ENCODE measurements at regions not wholly inside any gene's neighbourhood (a gene's known extent, or its start where the extent isn't known, plus 50 kb on each side); places are given as distances from the start of the nearest gene placed in this dataset.

GRCh38 chr4:178976861-178977260, 1534.6 kb upstream of the AGA start:
- TF ChIP-seq CTCF (IDR thresholded peaks at IDR 0.05; ENCODE audit: insufficient read depth, low read length) = no peak
- no peak overlapping the region for H3K4me3 ChIP-seq (ENCODE audit: low read depth, low read length)
- no peak for DNase-seq (ENCODE audit: low read depth)

GRCh38 chr4:178993306-178993705, 1551.1 kb upstream of the AGA start:
- H3K4me3 ChIP-seq (ENCODE audit: low read depth, low read length) = no peak overlapping the region
- no peak for DNase-seq (ENCODE audit: low read depth)
- TF ChIP-seq CTCF (IDR thresholded peaks at IDR 0.05; ENCODE audit: insufficient read depth, low read length) = no peak

GRCh38 chr4:179001918-179002317, 1559.7 kb upstream of the AGA start:
- DNase-seq (ENCODE audit: low read depth) = no peak
- no peak for TF ChIP-seq CTCF (IDR thresholded peaks at IDR 0.05; ENCODE audit: insufficient read depth, low read length)
- no peak overlapping the region for H3K4me3 ChIP-seq (ENCODE audit: low read depth, low read length)

- H3K4me3 ChIP-seq (ENCODE audit: low read depth, low read length) = no peak overlapping the region
- DNase-seq (ENCODE audit: low read depth) = no peak
- TF ChIP-seq CTCF (IDR thresholded peaks at IDR 0.05; ENCODE audit: insufficient read depth, low read length) = no peak
Measured at GRCh38 chr4:179007755-179008154, 1565.5 kb upstream of the AGA start.

GRCh38 chr4:179017581-179017980, 1575.3 kb upstream of the AGA start:
- no peak for DNase-seq (ENCODE audit: low read depth)
- H3K4me3 ChIP-seq (ENCODE audit: low read depth, low read length) = no peak overlapping the region
- no peak for TF ChIP-seq CTCF (IDR thresholded peaks at IDR 0.05; ENCODE audit: insufficient read depth, low read length)

GRCh38 chr4:179027569-179027968, 1585.3 kb upstream of the AGA start:
- DNase-seq (ENCODE audit: low read depth) = no peak
- TF ChIP-seq CTCF (IDR thresholded peaks at IDR 0.05; ENCODE audit: insufficient read depth, low read length) = no peak
- no peak overlapping the region for H3K4me3 ChIP-seq (ENCODE audit: low read depth, low read length)

GRCh38 chr4:179028321-179028720, 1586.1 kb upstream of the AGA start:
- TF ChIP-seq CTCF (IDR thresholded peaks at IDR 0.05; ENCODE audit: insufficient read depth, low read length) = no peak
- no peak for DNase-seq (ENCODE audit: low read depth)
- no peak overlapping the region for H3K4me3 ChIP-seq (ENCODE audit: low read depth, low read length)
